ENCODE measurements at regions not wholly inside any gene's neighbourhood (a gene's known extent, or its start where the extent isn't known, plus 50 kb on each side); places are given as distances from the start of the nearest gene placed in this dataset.

DNA sequence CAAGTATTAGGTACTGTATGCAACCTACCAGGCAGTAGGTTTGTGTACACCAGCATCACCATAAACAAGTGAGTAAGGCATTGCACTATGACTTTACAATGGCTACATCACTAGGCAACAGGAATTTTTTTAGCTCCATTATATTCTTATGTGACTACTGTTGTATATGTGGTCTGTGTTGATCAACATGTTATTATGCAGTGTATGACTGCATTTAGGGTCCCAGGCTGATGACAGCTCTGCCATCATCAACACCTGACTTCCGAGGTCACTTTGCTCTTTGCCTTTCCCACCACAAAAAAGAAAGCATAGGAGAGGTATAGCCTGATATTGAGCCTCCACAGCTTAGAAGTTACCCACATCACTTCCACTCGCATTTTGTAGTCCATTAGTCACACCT lies 217.5 kb upstream of the PELI2 start:
- Histone ChIP-seq H3K9me3 (no peaks in the 10 kb centered on the region), H3K27me3 (no peaks in the 10 kb centered on the region), H3K4me1 (no peaks in the 10 kb centered on the region), H3K27ac (no peak overlapping the region), H3K36me3 (no peaks in the 10 kb centered on the region), H3K4me3 (no peak overlapping the region)
- intact Hi-C loops (cut with DNase I), result no loop called here
- TF ChIP-seq CTCF (IDR thresholded peaks at IDR 0.05), result no peak
- no peak for DNase-seq (ENCODE audit: low spot score in 2 of 2)

- no peak for DNase-seq (ENCODE audit: low spot score in 2 of 2)
- no peaks in the 10 kb centered on the region for H3K36me3 ChIP-seq
- H3K9me3 ChIP-seq, result no peaks in the 10 kb centered on the region
- intact Hi-C loops (cut with DNase I), result no loop called here
- no peak overlapping the region for H3K27ac ChIP-seq
- no peak for TF ChIP-seq CTCF (IDR thresholded peaks at IDR 0.05)
- H3K27me3 ChIP-seq, result no peaks in the 10 kb centered on the region
- H3K4me1 ChIP-seq, result no peaks in the 10 kb centered on the region
- no peak overlapping the region for H3K4me3 ChIP-seq
Observed at GRCh38 chr14:55901291-55901690, 216.9 kb upstream of the PELI2 start.

DNA sequence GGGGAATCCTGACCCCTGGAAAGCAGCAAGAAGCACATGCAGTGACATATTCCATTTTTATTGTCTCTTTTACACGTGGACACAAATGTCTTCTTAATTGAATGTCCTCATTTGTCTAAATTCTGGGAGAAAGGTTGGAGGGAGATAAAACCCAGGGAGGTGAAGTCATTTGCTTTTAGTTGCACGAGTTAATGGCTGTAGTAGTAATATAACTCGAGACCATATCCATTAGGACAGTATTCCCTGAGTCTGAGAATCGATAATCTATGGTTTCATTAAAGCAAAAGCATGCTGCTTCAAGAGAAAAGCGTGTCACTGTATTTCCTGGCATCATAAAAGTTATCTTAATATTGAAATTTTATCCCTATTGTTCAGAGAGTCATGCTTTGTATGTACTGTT lies 216.0 kb upstream of the PELI2 start:
- Histone ChIP-seq H3K36me3 (no peaks in the 10 kb centered on the region), H3K27ac (no peak overlapping the region), H3K4me3 (no peak overlapping the region), H3K9me3 (no peaks in the 10 kb centered on the region), H3K27me3 (no peaks in the 10 kb centered on the region), H3K4me1 (no peaks in the 10 kb centered on the region)
- TF ChIP-seq CTCF (IDR thresholded peaks at IDR 0.05), result no peak
- DNase-seq (ENCODE audit: low spot score in 2 of 2), result no peak
- intact Hi-C loops (cut with DNase I), result no loop called here

DNA sequence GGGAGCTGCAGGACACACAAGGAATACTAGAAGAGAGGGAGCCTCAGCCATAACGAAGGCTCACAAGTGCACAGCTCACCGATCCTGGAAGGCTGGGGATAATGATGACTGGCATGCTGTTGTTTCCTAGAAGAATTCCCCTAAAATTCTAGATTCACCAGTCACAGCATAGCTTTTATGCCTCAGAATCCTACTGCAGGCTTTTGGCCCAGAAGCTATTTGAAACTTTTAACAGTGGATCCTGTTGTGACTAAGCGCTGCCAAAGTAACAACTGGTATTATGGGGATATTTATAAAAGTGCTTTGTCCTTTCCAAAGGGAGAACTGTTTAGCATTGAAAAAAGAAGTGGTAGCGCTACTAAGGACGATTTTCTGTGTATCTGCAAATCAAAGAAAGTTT lies 214.1 kb upstream of the PELI2 start:
- TF ChIP-seq CTCF (IDR thresholded peaks at IDR 0.05), result no peak
- H3K4me3 ChIP-seq, result no peak overlapping the region
- H3K27me3 ChIP-seq, result no peaks in the 10 kb centered on the region
- intact Hi-C loops (cut with DNase I), result no loop called here
- no peak overlapping the region for H3K27ac ChIP-seq
- no peaks in the 10 kb centered on the region for H3K36me3 ChIP-seq
- DNase-seq (ENCODE audit: low spot score in 2 of 2), result no peak
- H3K9me3 ChIP-seq, result no peaks in the 10 kb centered on the region
- H3K4me1 ChIP-seq, result no peaks in the 10 kb centered on the region

GRCh38 chr14:55908106-55908505 lies 210.1 kb upstream of the PELI2 start:
- no peak for DNase-seq (ENCODE audit: low spot score in 2 of 2)
- intact Hi-C loops (cut with DNase I), result no loop called here
- Histone ChIP-seq H3K4me3 (no peak overlapping the region), H3K27me3 (no peaks in the 10 kb centered on the region), H3K27ac (no peak overlapping the region), H3K36me3 (no peaks in the 10 kb centered on the region), H3K9me3 (no peaks in the 10 kb centered on the region), H3K4me1 (no peaks in the 10 kb centered on the region)
- no peak for TF ChIP-seq CTCF (IDR thresholded peaks at IDR 0.05)

DNA sequence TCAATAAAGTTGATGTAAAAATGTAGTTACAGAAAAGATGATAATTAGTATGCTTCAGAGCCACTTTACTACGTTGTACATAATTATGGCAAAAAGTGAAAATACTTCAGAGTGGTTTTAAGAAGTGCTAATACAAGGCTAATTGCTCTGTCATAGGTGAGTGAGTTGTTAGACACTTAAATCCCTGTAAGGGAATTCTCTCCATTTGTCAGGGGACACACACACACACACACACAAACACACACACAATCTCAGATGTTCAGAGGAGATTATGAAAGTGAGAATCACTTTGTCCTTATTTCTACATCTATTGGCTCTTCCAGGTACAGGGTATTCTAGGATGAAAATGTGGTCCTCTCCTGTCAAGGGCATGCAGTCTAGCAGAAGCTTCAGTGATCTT lies 208.3 kb upstream of the PELI2 start:
- no peak overlapping the region for H3K4me3 ChIP-seq
- no peak for DNase-seq (ENCODE audit: low spot score in 2 of 2)
- H3K27ac ChIP-seq, result no peak overlapping the region
- intact Hi-C loops (cut with DNase I), result no loop called here
- H3K9me3 ChIP-seq, result no peaks in the 10 kb centered on the region
- H3K36me3 ChIP-seq, result no peaks in the 10 kb centered on the region
- H3K4me1 ChIP-seq, result peaks cover 0 to 11% of the 10 kb centered on the region in 2 donors
- H3K27me3 ChIP-seq, result no peaks in the 10 kb centered on the region
- no peak for TF ChIP-seq CTCF (IDR thresholded peaks at IDR 0.05)

All from ascending aorta (tissue), 2 donors.